Adrenal gland (tissue), 5 donors: ENCODE measurements at regions not wholly inside any gene's neighbourhood (a gene's known extent, or its start where the extent isn't known, plus 50 kb on each side); places are given as distances from the start of the nearest gene placed in this dataset.

Experiments used
- CTCF ChIP-seq, 6 experiments: fragments of 450-650 bp in 4 of 6; fragments of 200-600 bp in 2 of 6; sonication (generic) in 1 of 6; IDR thresholded peaks; 1 replicate in 5 of 6; 2 replicates in 1 of 6; pipeline versions ENCODE4 v1.5.1 to v1.8.0; 2016 to 2021; ENCODE audit warnings: antibody characterized with exemption in 6 of 6, mild to moderate bottlenecking in 2 of 6, moderate library complexity in 1 of 6
- POLR2A ChIP-seq, 2 donors: fragments of 450-650 bp; IDR thresholded peaks; one replicate each; pipeline ENCODE4 v1.6.1; 2017; ENCODE audit warnings: antibody characterized with exemption in 2 of 2, mild to moderate bottlenecking in 2 of 2, moderate library complexity in 1 of 2
- donor health status: DM: no; HTN: no; CAD: no.

GRCh38 chr20:48444249-48444648 lies 383.6 kb downstream of the PREX1 start:
- no peak for TF ChIP-seq POLR2A (IDR thresholded peaks at IDR 0.05)
- TF ChIP-seq CTCF (IDR thresholded peaks at IDR 0.05): no peak
